Stomach (tissue), 4 donors: ENCODE measurements at regions not wholly inside any gene's neighbourhood (a gene's known extent, or its start where the extent isn't known, plus 50 kb on each side); places are given as distances from the start of the nearest gene placed in this dataset.

Experiments used
- CTCF ChIP-seq, 7 experiments: fragments of 450-650 bp in 4 of 7; fragments of 200-600 bp in 3 of 7; sonication (generic) in 3 of 7; IDR thresholded peaks; one replicate each; pipeline ENCODE4 v1.5.1; 2016 to 2019; ENCODE audit warnings: antibody characterized with exemption in 7 of 7, control low read depth in 2 of 7, mild to moderate bottlenecking in 1 of 7
- EP300 ChIP-seq: sonication (generic); formaldehyde crosslinking; IDR thresholded peaks from one replicate; pipeline ENCODE4 v1.6.1; 2017; ENCODE audit warnings: antibody characterized with exemption

GRCh38 chr13:26976313-26976712 is 195.3 kb downstream of the USP12 start:
- TF ChIP-seq CTCF (IDR thresholded peaks at IDR 0.05) = no peak
- TF ChIP-seq EP300 = no peak
